GM12878 (cell line): ENCODE measurements at regions not wholly inside any gene's neighbourhood (a gene's known extent, or its start where the extent isn't known, plus 50 kb on each side); places are given as distances from the start of the nearest gene placed in this dataset.

Source experiments
- ATAC-seq: fragments of 200-7000 bp; cut with Tn5 transposase; 3 replicates; pipeline ENCODE4 v1.9.1; 2020; ENCODE audit warnings: mild to moderate bottlenecking, moderate library complexity
- BruUV-seq: library from RNA; stranded (reverse); fragments of 400-500 nt; replicated peaks from 2 replicates; lab custom pipeline; 2021; lab: Mats Ljungman, UMichigan
- CTCF ChIA-PET: fragments of 300-600 bp; sonication (Branson Sonifier 250); formaldehyde crosslinking; extraction: SDS; loops from one replicate; lab custom pipeline; 2021; ENCODE audit warnings: inconsistent platforms; lab: Yijun Ruan, JAX
- POLR2A ChIA-PET: fragments of 350-600 bp; formaldehyde crosslinking; extraction: SDS; loops from one replicate; lab custom pipeline; 2021; ENCODE audit warnings: inconsistent platforms; lab: Charles Lee
- RAD21 ChIA-PET: fragments of 300-600 bp; sonication (Branson Sonifier 250); formaldehyde crosslinking; loops from one replicate; lab custom pipeline; 2023; ENCODE audit warnings: antibody characterized with exemption; ENCODE audit not compliant: unreplicated experiment; lab: Charles Lee
- SMC1A ChIA-PET: fragments of 300-600 bp; sonication (Branson Sonifier 250); formaldehyde crosslinking; loops from one replicate; lab custom pipeline; 2023; ENCODE audit not compliant: unreplicated experiment, uncharacterized antibody; lab: Charles Lee
- DNase-seq: peaks from one replicate; pipeline ENCODE4 v3.0.0-alpha.2; 2011; ENCODE audit warnings: low read depth, low spot score
- FAIRE-seq: peaks from 3 replicates; lab custom pipeline; 2011; peaks lifted over from hg19 to GRCh38; lab: Jason Lieb, UNC
- H2AFZ ChIP-seq: 2 replicates; pipeline ENCODE4 v1.6.0; 2011; ENCODE audit warnings: low read depth, low read length, control low read depth; ENCODE audit not compliant: control insufficient read depth
- H3K27ac ChIP-seq: 2 replicates; pipeline ENCODE4 v1.5.1; 2011; ENCODE audit warnings: control low read depth; ENCODE audit not compliant: control insufficient read depth, insufficient read depth
- H3K27me3 ChIP-seq, 2 experiments: replicated peaks in 1 of 2; 2 replicates each; pipeline versions ENCODE4 v1.6.0 to v1.6.1; 2011; ENCODE audit warnings: low read length in 1 of 2; ENCODE audit not compliant: control insufficient read depth in 2 of 2, insufficient read depth in 2 of 2
- H3K36me3 ChIP-seq, 2 experiments: 2 replicates each; pipeline ENCODE4 v1.5.1; 2011; ENCODE audit warnings: low read length in 1 of 2; ENCODE audit not compliant: control insufficient read depth in 2 of 2, insufficient read depth in 2 of 2
- H3K4me1 ChIP-seq: 2 replicates; pipeline ENCODE4 v1.6.1; 2011; ENCODE audit warnings: mild to moderate bottlenecking, low read length, moderate library complexity, mixed read lengths; ENCODE audit not compliant: control insufficient read depth, insufficient read depth
- H3K4me2 ChIP-seq: 2 replicates; pipeline ENCODE4 v1.6.0; 2011; ENCODE audit warnings: control low read depth; ENCODE audit not compliant: control insufficient read depth, insufficient read depth
- H3K4me3 ChIP-seq: fragments of 200-600 bp; sonication (generic); 2 replicates; pipeline ENCODE4 v1.5.1; 2016
- H3K79me2 ChIP-seq: 2 replicates; pipeline ENCODE4 v1.6.0; 2011; ENCODE audit warnings: low read length; ENCODE audit not compliant: control insufficient read depth, insufficient read depth
- H3K9ac ChIP-seq: 2 replicates; pipeline ENCODE4 v1.8.0; 2011; ENCODE audit warnings: low read length, control low read depth, mixed read lengths; ENCODE audit not compliant: control insufficient read depth, insufficient read depth
- H3K9me3 ChIP-seq: replicated peaks from 3 replicates; pipeline ENCODE4 v1.5.1; 2011; ENCODE audit warnings: mild to moderate bottlenecking, low read length; ENCODE audit not compliant: control insufficient read depth, insufficient read depth
- H4K20me1 ChIP-seq: 2 replicates; pipeline ENCODE4 v1.6.0; 2011; ENCODE audit not compliant: control insufficient read depth, insufficient read depth
- CHD1 ChIP-seq: IDR thresholded peaks from 2 replicates; pipeline ENCODE4 v1.6.1; 2012; ENCODE audit warnings: low read depth, low read length, improper control_type of control experiment
- CREB1 ChIP-seq: IDR thresholded peaks from 2 replicates; pipeline ENCODE4 v1.6.1; 2012; ENCODE audit warnings: low read depth, mild to moderate bottlenecking, inconsistent platforms
- FOXK2 ChIP-seq: fragments of 450-650 bp; IDR thresholded peaks from 2 replicates; pipeline ENCODE4 v1.6.1; 2017; ENCODE audit warnings: mild to moderate bottlenecking, moderate library complexity
- HSF1 ChIP-seq: fragments of 150-350 bp; IDR thresholded peaks from 2 replicates; pipeline ENCODE4 v1.6.1; 2014; ENCODE audit warnings: mild to moderate bottlenecking, low read depth, low read length
- PAX5 ChIP-seq: IDR thresholded peaks from 2 replicates; pipeline ENCODE4 v1.6.1; 2011; ENCODE audit warnings: low read depth, low read length, borderline replicate concordance
- RELB ChIP-seq: fragments of 450-650 bp; IDR thresholded peaks from 2 replicates; pipeline ENCODE4 v1.6.1; 2017; ENCODE audit warnings: low read depth, mild to moderate bottlenecking, moderate library complexity
- SMARCA5 ChIP-seq: fragments of 450-650 bp; IDR thresholded peaks from 2 replicates; pipeline ENCODE4 v1.6.1; 2017; ENCODE audit warnings: mild to moderate bottlenecking
- SP1 ChIP-seq: IDR thresholded peaks from one replicate; pipeline ENCODE4 v1.6.1; 2011; ENCODE audit warnings: low read depth, low read length
- STAT3 ChIP-seq: IDR thresholded peaks from 2 replicates; pipeline ENCODE4 v1.6.1; 2011; ENCODE audit warnings: low read depth, low read length, improper control_type of control experiment
- SUPT20H ChIP-seq: IDR thresholded peaks from 2 replicates; pipeline ENCODE4 v1.6.1; 2011; ENCODE audit warnings: low read depth, mild to moderate bottlenecking, low read length, moderate library complexity, borderline replicate concordance; ENCODE audit not compliant: control insufficient read depth
- TCF12 ChIP-seq: IDR thresholded peaks from 2 replicates; pipeline ENCODE4 v1.6.1; 2011; ENCODE audit warnings: low read depth, mild to moderate bottlenecking, low read length
- YBX1 ChIP-seq: fragments of 450-650 bp; IDR thresholded peaks from 2 replicates; pipeline ENCODE4 v1.6.1; 2016; ENCODE audit warnings: antibody characterized with exemption
- YY1 ChIP-seq: IDR thresholded peaks from 2 replicates; pipeline ENCODE4 v1.6.1; 2011; ENCODE audit warnings: low read depth, mild to moderate bottlenecking, low read length
- ZNF687 ChIP-seq: fragments of 450-650 bp; IDR thresholded peaks from 2 replicates; pipeline ENCODE4 v1.6.1; 2017; ENCODE audit warnings: mild to moderate bottlenecking, moderate library complexity
- WGBS: methylation state at CpG from one replicate; pipeline ENCODE4 v1.1.6; 2016; ENCODE audit warnings: low lambda C conversion rate; ENCODE audit not compliant: insufficient replicate concordance, insufficient coverage; ENCODE audit errors: missing lambda C conversion rate; 5-methylcytosine and 5-hydroxymethylcytosine counted together
- in situ Hi-C: fragments of 300-500 bp; cut with MboI; formaldehyde crosslinking; loops from 9 replicates; pipeline ENCODE4 v1.14.3; 2018; ENCODE audit warnings: mixed read lengths
- intact Hi-C: fragments of 100-400 bp; cut with micrococcal nuclease; formaldehyde crosslinking; loops from one replicate; pipeline ENCODE4 v1.14.2; 2022; ENCODE audit not compliant: unreplicated experiment
- TF ChIP-seq, protein P1 (sequence below): fragments of 450-650 bp; IDR thresholded peaks from 2 replicates; pipeline ENCODE4 v1.6.1; 2016; ENCODE audit warnings: mild to moderate bottlenecking
- TF ChIP-seq, protein P2 (sequence below): IDR thresholded peaks from 2 replicates; pipeline ENCODE4 v1.6.1; 2012; ENCODE audit warnings: low read depth, low read length, improper control_type of control experiment

- no peak overlapping the region for H3K9ac ChIP-seq
- no peak overlapping the region for H3K4me3 ChIP-seq
- POLR2A ChIA-PET, result no interaction called here
- H3K27me3 ChIP-seq, result no peaks in the 10 kb centered on the region
- intact Hi-C loops, result loop anchor here (10.0 kb wide), 1 partner anchor 1330 kb away; no protein-coding TSS in a partner anchor
- H3K36me3 ChIP-seq, result no peaks in the 10 kb centered on the region
- in situ Hi-C loops, result no loop called here
- no peak overlapping the region for H2AFZ ChIP-seq
- FAIRE-seq (no peak), DNase-seq (no peak), ATAC-seq (no peak)
- CTCF ChIA-PET, result no interaction called here
- H3K9me3 ChIP-seq, result no peaks in the 10 kb centered on the region
- no peak for TF ChIP-seq CHD1
- TF ChIP-seq, protein P1, sequence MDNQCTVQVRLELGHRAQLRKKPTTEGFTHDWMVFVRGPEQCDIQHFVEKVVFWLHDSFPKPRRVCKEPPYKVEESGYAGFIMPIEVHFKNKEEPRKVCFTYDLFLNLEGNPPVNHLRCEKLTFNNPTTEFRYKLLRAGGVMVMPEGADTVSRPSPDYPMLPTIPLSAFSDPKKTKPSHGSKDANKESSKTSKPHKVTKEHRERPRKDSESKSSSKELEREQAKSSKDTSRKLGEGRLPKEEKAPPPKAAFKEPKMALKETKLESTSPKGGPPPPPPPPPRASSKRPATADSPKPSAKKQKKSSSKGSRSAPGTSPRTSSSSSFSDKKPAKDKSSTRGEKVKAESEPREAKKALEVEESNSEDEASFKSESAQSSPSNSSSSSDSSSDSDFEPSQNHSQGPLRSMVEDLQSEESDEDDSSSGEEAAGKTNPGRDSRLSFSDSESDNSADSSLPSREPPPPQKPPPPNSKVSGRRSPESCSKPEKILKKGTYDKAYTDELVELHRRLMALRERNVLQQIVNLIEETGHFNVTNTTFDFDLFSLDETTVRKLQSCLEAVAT, result no peak
- no peak for TF ChIP-seq YBX1
- TF ChIP-seq SMARCA5, result no peak
- TF ChIP-seq, protein P2, sequence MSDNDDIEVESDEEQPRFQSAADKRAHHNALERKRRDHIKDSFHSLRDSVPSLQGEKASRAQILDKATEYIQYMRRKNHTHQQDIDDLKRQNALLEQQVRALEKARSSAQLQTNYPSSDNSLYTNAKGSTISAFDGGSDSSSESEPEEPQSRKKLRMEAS, result no peak
- TF ChIP-seq FOXK2, result no peak
- TF ChIP-seq YY1, result no peak
- TF ChIP-seq RELB, result no peak
- no peak for TF ChIP-seq HSF1
- no peak for TF ChIP-seq SP1
- no peak for TF ChIP-seq ZNF687
- no peak for TF ChIP-seq STAT3
- TF ChIP-seq PAX5, result no peak
- no peak for TF ChIP-seq SUPT20H
- no peak for TF ChIP-seq CREB1
- TF ChIP-seq TCF12, result no peak
- H3K79me2 ChIP-seq, result no peaks in the 10 kb centered on the region
- RAD21 ChIA-PET, result no interaction called here
- no peak overlapping the region for H3K4me2 ChIP-seq
- H3K4me1 ChIP-seq, result no peaks in the 10 kb centered on the region
- BruUV-seq, result no TSS peak
- SMC1A ChIA-PET, result interaction anchor here (0.6 kb wide), 1 partner anchor 271 kb away, joined by 3 read pairs; no protein-coding TSS in a partner anchor
- H3K27ac ChIP-seq, result no peak overlapping the region
- no peaks in the 10 kb centered on the region for H4K20me1 ChIP-seq
- 18% methylated on average over 3 of the region's 3 CpGs for WGBS
Observed at GRCh38 chr11:29025001-29025400, 916.8 kb downstream of the METTL15 start.
